Kidney (tissue), 13 donors: ENCODE measurements at regions not wholly inside any gene's neighbourhood (a gene's known extent, or its start where the extent isn't known, plus 50 kb on each side); places are given as distances from the start of the nearest gene placed in this dataset.

Source experiments
- DNase-seq, 5 donors: peaks; one replicate each; pipeline ENCODE4 v3.0.0-alpha.2; 2013 to 2020
- FAIRE-seq: peaks from 2 replicates; lab custom pipeline; 2012; peaks lifted over from hg19 to GRCh38; lab: Jason Lieb, UNC
- H3K27ac ChIP-seq, 2 donors: one replicate each; pipeline ENCODE4 v1.7.0; 2013; ENCODE audit warnings: low read depth in 2 of 2, low read length in 2 of 2, inconsistent platforms in 1 of 2
- H3K27me3 ChIP-seq: one replicate; pipeline ENCODE4 v1.7.1; 2013; ENCODE audit warnings: low read length, inconsistent platforms; ENCODE audit not compliant: control insufficient read depth, insufficient read depth
- H3K36me3 ChIP-seq, 3 donors: one replicate each; pipeline versions ENCODE4 v1.7.0 to v1.7.1; 2013; ENCODE audit warnings: low read length in 3 of 3, control low read depth in 1 of 3, inconsistent platforms in 1 of 3; ENCODE audit not compliant: insufficient read depth in 3 of 3, control insufficient read depth in 2 of 3
- H3K4me1 ChIP-seq, 3 donors: one replicate each; pipeline versions ENCODE4 v1.7.0 to v1.7.1; 2013; ENCODE audit warnings: low read length in 3 of 3, inconsistent platforms in 1 of 3, low read depth in 1 of 3; ENCODE audit not compliant: control insufficient read depth in 2 of 3, insufficient read depth in 2 of 3
- H3K4me3 ChIP-seq, 3 donors: one replicate each; pipeline versions ENCODE4 v1.7.0 to v1.8.1; 2013; ENCODE audit warnings: low read length in 3 of 3, control low read depth in 1 of 3, inconsistent platforms in 1 of 3
- H3K9ac ChIP-seq, 3 donors: one replicate each; pipeline versions ENCODE4 v1.7.0 to v1.7.1; 2013; ENCODE audit warnings: low read length in 3 of 3, control low read depth in 1 of 3, inconsistent platforms in 1 of 3
- H3K9me3 ChIP-seq, 3 donors: one replicate each; pipeline versions ENCODE4 v1.7.0 to v1.7.1; 2013; ENCODE audit warnings: low read length in 3 of 3, control low read depth in 1 of 3, inconsistent platforms in 1 of 3; ENCODE audit not compliant: control insufficient read depth in 2 of 3, insufficient read depth in 1 of 3
- CTCF ChIP-seq: IDR thresholded peaks from 3 replicates; pipeline ENCODE4 v1.5.1; 2012; ENCODE audit warnings: mild to moderate bottlenecking, moderate library complexity, borderline replicate concordance; ENCODE audit not compliant: insufficient read depth; ENCODE audit errors: extremely low read depth
- intact Hi-C: fragments of 100-400 bp; cut with DNase I; formaldehyde crosslinking; loops from one replicate; pipeline ENCODE4 v1.11.1; 2022
- donor health status: control.
- donor health status: control.
- donor health status: control.
- donor health status: control.
- donor health status: control.
- donor health status: DM: yes; HTN: yes; CAD: no.
- donor health status: Normal renal cell carcinoma (clear cell type).

GRCh38 chrX:13903405-13903804, 86.5 kb upstream of the GPM6B start:
- Histone ChIP-seq H3K4me1 (no peaks in the 10 kb centered on the region), H3K27ac (no peak overlapping the region), H3K9me3 (no peaks in the 10 kb centered on the region), H3K9ac (no peak overlapping the region), H3K4me3 (no peak overlapping the region), H3K36me3 (no peaks in the 10 kb centered on the region), H3K27me3 (peaks cover 13% of the 10 kb centered on the region)
- FAIRE-seq (no peak), DNase-seq (no peak)
- intact Hi-C loops = no loop called here
- no peak for TF ChIP-seq CTCF

GRCh38 chrX:13902406-13902805, 85.5 kb upstream of the GPM6B start:
- intact Hi-C loops = no loop called here
- H3K36me3 ChIP-seq = no peaks in the 10 kb centered on the region
- FAIRE-seq = no peak

GRCh38 chrX:13901354-13901753, 84.5 kb upstream of the GPM6B start:
- Histone ChIP-seq H3K9me3 (no peaks in the 10 kb centered on the region), H3K9ac (no peak overlapping the region), H3K27ac (no peak overlapping the region), H3K27me3 (peaks cover 11% of the 10 kb centered on the region), H3K36me3 (no peaks in the 10 kb centered on the region), H3K4me1 (no peaks in the 10 kb centered on the region), H3K4me3 (no peak overlapping the region)
- no peak for TF ChIP-seq CTCF
- no peak for DNase-seq
- FAIRE-seq = no peak
- intact Hi-C loops = no loop called here

More at GRCh38 chrX:13902406-13902805, 85.5 kb upstream of the GPM6B start:
- no peak for DNase-seq
- TF ChIP-seq CTCF = no peak
- Histone ChIP-seq H3K9ac (no peak overlapping the region), H3K27ac (no peak overlapping the region), H3K27me3 (peaks cover 11% of the 10 kb centered on the region), H3K4me3 (no peak overlapping the region), H3K9me3 (no peaks in the 10 kb centered on the region), H3K4me1 (no peaks in the 10 kb centered on the region)

GRCh38 chrX:13900351-13900750, 83.5 kb upstream of the GPM6B start:
- no peak for TF ChIP-seq CTCF

More at GRCh38 chrX:13900351-13900750, 83.5 kb upstream of the GPM6B start:
- no peak overlapping the region for H3K4me3 ChIP-seq
- FAIRE-seq = no peak
- no peaks in the 10 kb centered on the region for H3K4me1 ChIP-seq
- intact Hi-C loops = no loop called here
- H3K36me3 ChIP-seq = no peaks in the 10 kb centered on the region
- peaks cover 11% of the 10 kb centered on the region for H3K27me3 ChIP-seq
- H3K27ac ChIP-seq = no peak overlapping the region
- no peak overlapping the region for H3K9ac ChIP-seq
- H3K9me3 ChIP-seq = no peaks in the 10 kb centered on the region
- DNase-seq = no peak
